GM19452 (cell line): ENCODE measurements at regions not wholly inside any gene's neighbourhood (a gene's known extent, or its start where the extent isn't known, plus 50 kb on each side); places are given as distances from the start of the nearest gene placed in this dataset.

Experiments used
- ATAC-seq: cut with Tn5 transposase; IDR thresholded peaks from one replicate; pipeline ENCODE4 v1.9.1; 2021; ENCODE audit not compliant: unreplicated experiment

- ATAC-seq = no peak
Measured at GRCh38 chr2:204261846-204262245, 283.4 kb upstream of the PARD3B start.

- ATAC-seq = no peak
Measured at GRCh38 chr2:204264085-204264553, 281.2 kb upstream of the PARD3B start.

- ATAC-seq = no peak
Measured at GRCh38 chr2:204264621-204265140, 280.6 kb upstream of the PARD3B start.

- no peak for ATAC-seq
Measured at GRCh38 chr2:204265681-204266181, 279.5 kb upstream of the PARD3B start.

GRCh38 chr2:204268458-204268857 is 276.8 kb upstream of the PARD3B start:
- no peak for ATAC-seq

- ATAC-seq = no peak
Measured at GRCh38 chr2:204268971-204269370, 276.3 kb upstream of the PARD3B start.

- ATAC-seq = no peak
Measured at GRCh38 chr2:204272089-204272488, 273.2 kb upstream of the PARD3B start.

GRCh38 chr2:204272610-204273287 is 272.5 kb upstream of the PARD3B start:
- ATAC-seq = no peak

- no peak for ATAC-seq
Measured at GRCh38 chr2:204274429-204274828, 270.8 kb upstream of the PARD3B start.

GRCh38 chr2:204274991-204275390 is 270.3 kb upstream of the PARD3B start:
- no peak for ATAC-seq

- no peak for ATAC-seq
Measured at GRCh38 chr2:204277226-204277625, 268.0 kb upstream of the PARD3B start.

- no peak for ATAC-seq
Measured at GRCh38 chr2:204278454-204278853, 266.8 kb upstream of the PARD3B start.

- ATAC-seq = no peak
Measured at GRCh38 chr2:204279819-204280218, 265.5 kb upstream of the PARD3B start.

GRCh38 chr2:204280262-204280668 is 265.0 kb upstream of the PARD3B start:
- ATAC-seq = no peak

- no peak for ATAC-seq
Measured at GRCh38 chr2:204282081-204282480, 263.2 kb upstream of the PARD3B start.

GRCh38 chr2:204282525-204282924 is 262.8 kb upstream of the PARD3B start:
- ATAC-seq = no peak

- ATAC-seq = no peak
Measured at GRCh38 chr2:204289066-204289465, 256.2 kb upstream of the PARD3B start.

- no peak for ATAC-seq
Measured at GRCh38 chr2:204292439-204292838, 252.8 kb upstream of the PARD3B start.

GRCh38 chr2:204293884-204294747 is 251.2 kb upstream of the PARD3B start:
- no peak for ATAC-seq

GRCh38 chr2:204298404-204298803 is 246.9 kb upstream of the PARD3B start:
- ATAC-seq = no peak

GRCh38 chr2:204299766-204300165 is 245.5 kb upstream of the PARD3B start:
- ATAC-seq = no peak

- no peak for ATAC-seq
Measured at GRCh38 chr2:204306667-204307066, 238.6 kb upstream of the PARD3B start.
